GM18951 (cell line): ENCODE measurements at regions not wholly inside any gene's neighbourhood (a gene's known extent, or its start where the extent isn't known, plus 50 kb on each side); places are given as distances from the start of the nearest gene placed in this dataset.

Source experiments
- POLR2A ChIP-seq: IDR thresholded peaks from 4 replicates; pipeline ENCODE4 v1.6.1; 2011; ENCODE audit warnings: mild to moderate bottlenecking; ENCODE audit not compliant: insufficient read length, insufficient read depth; ENCODE audit errors: extremely low read depth
- in situ Hi-C: fragments of 300-500 bp; cut with MboI; formaldehyde crosslinking; loops from one replicate; pipeline ENCODE4 v1.12.0; 2022; ENCODE audit warnings: low sequenced_read_pairs, mixed read lengths, inconsistent platforms; ENCODE audit not compliant: unreplicated experiment

- in situ Hi-C loops, result no loop called here
- no peak for TF ChIP-seq POLR2A
Measured at GRCh38 chr5:124645396-124645795, 101.0 kb downstream of the ZNF608 start.

- in situ Hi-C loops, result no loop called here
Measured at GRCh38 chr5:124644582-124644981, 101.9 kb downstream of the ZNF608 start.

GRCh38 chr5:124644138-124644537, 102.3 kb downstream of the ZNF608 start:
- TF ChIP-seq POLR2A, result no peak
- in situ Hi-C loops, result no loop called here

More at GRCh38 chr5:124644582-124644981, 101.9 kb downstream of the ZNF608 start:
- no peak for TF ChIP-seq POLR2A

DNA sequence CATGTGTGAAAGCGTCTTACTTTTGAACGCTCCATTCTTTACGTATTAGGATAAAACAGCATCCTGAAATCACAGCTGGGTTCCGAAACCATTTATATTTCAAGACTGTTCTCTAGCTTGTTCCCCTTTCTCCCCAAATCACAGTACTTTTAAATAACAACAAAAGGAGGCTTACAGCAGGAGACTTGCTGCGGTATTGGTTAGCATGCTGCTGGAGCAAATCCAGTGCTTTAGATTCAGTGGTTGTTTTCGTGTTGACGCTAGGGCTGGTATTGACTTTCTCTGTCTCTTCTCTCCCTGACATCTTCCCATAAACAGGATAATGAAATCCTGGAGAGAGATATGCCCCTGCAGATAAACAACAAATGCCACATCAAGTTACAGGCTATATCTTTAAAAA, 103.1 kb downstream of the ZNF608 start:
- in situ Hi-C loops, result no loop called here
- TF ChIP-seq POLR2A, result no peak

DNA sequence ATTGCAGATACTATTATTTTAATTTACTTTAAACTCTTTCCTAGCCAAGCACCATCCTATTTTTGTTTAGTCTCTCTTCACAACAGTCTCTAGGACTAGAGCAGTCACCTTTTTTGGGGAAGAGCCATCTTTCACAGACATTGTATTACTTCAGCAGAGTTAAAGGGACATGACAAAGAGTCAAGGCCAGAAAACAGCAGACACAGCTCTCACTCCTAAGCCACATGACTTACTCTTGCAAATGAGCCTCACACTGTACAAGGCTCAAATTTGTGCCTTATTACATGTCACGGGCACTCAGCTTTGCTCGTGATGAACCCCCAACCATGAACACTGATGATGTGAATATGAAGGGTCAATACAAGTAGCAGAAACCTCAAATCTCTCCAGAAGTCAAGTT, 104.3 kb downstream of the ZNF608 start:
- in situ Hi-C loops, result no loop called here
- TF ChIP-seq POLR2A, result no peak

DNA sequence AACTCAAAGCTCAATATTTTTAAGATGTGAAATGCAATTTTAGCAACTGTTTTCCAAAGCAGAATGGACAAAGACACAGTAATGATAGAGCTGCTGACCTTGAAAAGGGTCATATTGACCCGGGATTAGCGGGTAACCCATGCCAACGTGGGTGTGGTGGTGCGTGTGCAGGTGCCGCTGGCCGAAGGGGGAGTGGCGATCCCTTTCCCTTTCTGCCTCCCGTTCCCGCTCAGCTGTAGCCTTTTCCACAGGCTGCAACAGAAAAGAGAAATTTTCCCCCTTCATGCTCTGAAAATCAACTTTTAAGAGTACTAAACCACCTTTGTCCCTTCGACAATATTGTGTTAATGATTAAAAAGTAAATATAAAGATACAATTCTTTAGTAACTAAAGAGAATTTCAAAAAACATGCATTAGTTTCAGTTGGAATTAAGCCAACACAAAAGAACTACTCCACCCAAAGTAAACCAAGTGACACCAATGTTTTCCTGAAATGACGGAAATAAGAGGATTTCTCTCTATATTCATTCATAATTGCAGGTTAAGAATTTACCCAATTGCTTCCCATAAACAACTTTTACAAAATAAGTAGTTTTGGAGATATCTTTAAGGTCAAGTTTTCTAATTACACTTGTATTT, 105.2 kb downstream of the ZNF608 start:
- TF ChIP-seq POLR2A, result no peak
- in situ Hi-C loops, result no loop called here

- in situ Hi-C loops, result no loop called here
- TF ChIP-seq POLR2A, result no peak
Measured at GRCh38 chr5:124639095-124639665, 107.3 kb downstream of the ZNF608 start.

GRCh38 chr5:124637011-124637410, 109.4 kb downstream of the ZNF608 start:
- TF ChIP-seq POLR2A, result no peak
- in situ Hi-C loops, result no loop called here

- in situ Hi-C loops, result no loop called here
- TF ChIP-seq POLR2A, result no peak
Measured at GRCh38 chr5:124634741-124635323, 111.6 kb downstream of the ZNF608 start.

- no peak for TF ChIP-seq POLR2A
- in situ Hi-C loops, result no loop called here
Measured at GRCh38 chr5:124634228-124634739, 112.2 kb downstream of the ZNF608 start.

GRCh38 chr5:124633209-124633608, 113.2 kb downstream of the ZNF608 start:
- no peak for TF ChIP-seq POLR2A
- in situ Hi-C loops, result no loop called here

- in situ Hi-C loops, result no loop called here
- no peak for TF ChIP-seq POLR2A
Measured at GRCh38 chr5:124631874-124632550, 114.4 kb downstream of the ZNF608 start.
